DMS53 (cell line): ENCODE measurements at regions not wholly inside any gene's neighbourhood (a gene's known extent, or its start where the extent isn't known, plus 50 kb on each side); places are given as distances from the start of the nearest gene placed in this dataset.

Experiments
- DNase-seq: peaks from one replicate; lab custom pipeline; 2025; lab: John Stamatoyannopoulos, UW

- DNase-seq = no peak
Measured at GRCh38 chr5:111004291-111004690, 67.2 kb upstream of the TSLP start.

GRCh38 chr5:111010783-111011182 is 60.7 kb upstream of the TSLP start:
- DNase-seq = no peak

GRCh38 chr5:111013011-111013410 is 58.5 kb upstream of the TSLP start:
- DNase-seq = no peak

GRCh38 chr5:111016801-111017200 is 54.7 kb upstream of the TSLP start:
- DNase-seq = no peak

GRCh38 chr5:111017731-111018130 is 53.8 kb upstream of the TSLP start:
- DNase-seq = no peak
